HG02571 (cell line): ENCODE measurements at regions not wholly inside any gene's neighbourhood (a gene's known extent, or its start where the extent isn't known, plus 50 kb on each side); places are given as distances from the start of the nearest gene placed in this dataset.

Experiments used
- ATAC-seq: cut with Tn5 transposase; IDR thresholded peaks from one replicate; pipeline ENCODE4 v1.9.1; 2021; ENCODE audit warnings: mild to moderate bottlenecking, moderate library complexity; ENCODE audit not compliant: unreplicated experiment

- ATAC-seq = no peak
Measured at GRCh38 chr16:66290431-66290830, 76.1 kb upstream of the CDH5 start.

DNA sequence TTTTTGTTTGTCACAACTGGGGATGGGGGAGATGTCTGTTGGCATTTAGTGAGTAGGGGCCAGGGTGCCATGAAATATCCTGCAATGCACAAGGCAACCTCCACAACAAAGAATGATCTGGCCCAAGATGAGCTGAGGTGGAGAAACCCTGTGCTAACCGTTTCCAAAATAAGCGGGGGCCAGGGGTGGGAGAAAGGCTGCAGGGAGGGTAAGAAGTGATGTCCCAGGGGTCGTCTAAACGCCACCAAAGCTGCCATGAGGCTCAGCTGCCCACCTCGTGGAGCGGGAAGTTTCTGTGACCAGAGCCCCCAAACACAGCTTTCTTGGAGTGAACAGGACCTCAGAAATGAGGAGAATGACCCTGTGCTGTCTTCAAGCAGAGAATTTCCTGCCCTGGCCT lies 76.5 kb upstream of the CDH5 start:
- no peak for ATAC-seq

GRCh38 chr16:66289051-66289680 lies 77.3 kb upstream of the CDH5 start:
- ATAC-seq = no peak

DNA sequence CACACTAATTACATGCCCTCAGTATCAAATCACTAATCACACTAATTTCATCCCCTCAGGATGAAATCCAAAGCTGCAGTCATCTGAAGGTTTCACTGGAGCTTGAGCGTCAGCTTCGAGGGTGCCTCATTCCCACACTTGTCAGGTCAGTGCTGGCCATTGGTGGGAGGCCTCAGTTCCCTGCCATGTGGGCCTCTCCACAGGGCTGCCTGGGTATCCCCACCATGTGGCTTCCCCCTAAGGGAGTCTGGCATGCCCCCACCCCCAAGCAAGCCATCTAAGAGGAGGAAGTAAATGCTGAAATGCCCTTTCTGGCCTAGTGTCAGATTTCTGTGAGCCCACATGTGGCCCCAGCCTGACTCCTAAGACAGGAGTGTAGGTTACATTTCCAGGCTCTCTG lies 78.6 kb upstream of the CDH5 start:
- no peak for ATAC-seq

GRCh38 chr16:66287416-66287815 lies 79.1 kb upstream of the CDH5 start:
- no peak for ATAC-seq

DNA sequence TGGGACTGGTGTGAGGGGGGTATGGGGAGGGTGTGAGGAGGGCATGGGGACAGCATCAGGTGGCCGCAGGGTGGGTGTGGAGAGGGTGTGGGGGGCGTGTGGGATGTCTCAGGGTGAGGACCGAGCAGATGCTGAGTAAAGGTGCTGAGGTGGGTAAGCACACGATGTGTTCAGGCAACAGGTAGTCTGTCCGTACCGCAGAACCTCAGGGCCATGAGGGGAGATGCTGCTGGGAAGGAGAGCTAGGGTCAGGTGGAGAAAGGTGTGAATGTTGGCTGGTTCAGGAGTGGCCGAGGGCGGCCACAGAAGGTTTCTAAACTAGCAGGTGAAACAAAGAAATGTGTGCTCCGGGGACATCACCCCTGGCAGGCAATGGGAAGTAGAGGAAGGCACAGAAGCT lies 80.0 kb upstream of the CDH5 start:
- no peak for ATAC-seq

DNA sequence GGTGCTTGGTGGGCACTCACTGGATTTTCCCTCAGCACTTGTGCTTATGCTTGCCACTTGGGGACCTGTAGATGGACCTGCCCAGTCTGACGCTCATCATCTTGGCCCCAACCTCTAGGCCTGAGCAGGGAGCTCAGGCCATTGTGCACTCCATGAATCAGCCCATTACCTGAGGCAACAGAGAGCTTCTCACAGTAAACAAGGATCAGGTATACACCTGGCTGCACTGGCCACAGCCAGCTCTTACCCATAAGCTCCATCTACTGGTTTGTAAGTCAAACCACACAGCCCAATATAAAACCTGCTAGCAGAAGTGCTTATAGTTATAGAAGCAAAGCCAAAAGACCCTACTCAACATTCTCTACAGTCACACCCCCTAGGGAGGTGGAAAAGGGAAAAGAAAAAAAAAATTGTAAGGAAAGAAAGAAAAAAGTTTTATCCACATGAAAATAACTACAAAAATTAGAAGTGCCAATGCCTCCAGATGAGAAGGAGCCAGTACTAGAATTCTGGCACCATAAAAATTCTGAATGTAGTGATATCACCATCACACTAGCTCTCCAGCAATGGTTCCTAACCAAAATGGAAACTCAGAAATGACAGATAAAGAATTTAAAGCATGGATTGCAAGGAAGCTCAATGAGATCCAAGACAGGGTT lies 87.8 kb upstream of the CDH5 start:
- ATAC-seq = no peak

- no peak for ATAC-seq
Measured at GRCh38 chr16:66278111-66278531, 88.4 kb upstream of the CDH5 start.

- ATAC-seq = no peak
Measured at GRCh38 chr16:66277311-66278070, 89.0 kb upstream of the CDH5 start.

GRCh38 chr16:66275775-66276428 lies 90.6 kb upstream of the CDH5 start:
- no peak for ATAC-seq

- no peak for ATAC-seq
Measured at GRCh38 chr16:66274335-66275110, 92.0 kb upstream of the CDH5 start.

DNA sequence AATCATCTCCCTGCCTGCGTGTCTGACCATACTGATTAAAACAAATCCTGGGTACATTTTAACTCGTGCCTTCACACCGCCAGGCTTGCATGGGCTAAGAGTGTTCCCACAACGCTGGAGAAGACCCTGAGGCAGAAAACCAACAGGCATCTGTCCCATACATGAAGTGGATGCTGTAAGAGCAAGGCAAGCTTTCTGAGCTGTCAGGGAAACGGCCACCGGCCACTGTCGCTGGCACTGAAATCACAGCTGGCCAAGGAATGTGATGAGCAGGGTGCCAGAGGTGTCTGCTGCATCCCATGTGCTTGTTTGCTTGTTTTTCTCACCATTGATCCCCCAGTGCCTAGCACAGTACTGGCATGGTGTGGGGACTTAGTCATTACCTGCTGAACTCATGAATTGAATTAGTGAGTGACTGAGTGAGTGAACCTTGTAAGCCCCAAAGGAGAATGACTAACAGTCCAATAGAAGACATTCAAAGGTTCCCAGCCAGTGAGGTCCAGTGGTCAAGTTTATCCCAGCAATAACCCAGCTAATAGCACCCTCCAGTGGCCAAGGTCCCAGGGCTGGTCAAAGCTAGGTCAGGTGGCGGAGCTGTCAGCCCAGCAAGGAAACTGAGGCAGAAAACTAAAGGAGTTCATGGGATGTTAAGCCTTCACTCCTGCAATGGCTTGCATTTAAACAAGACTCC lies 92.7 kb upstream of the CDH5 start:
- no peak for ATAC-seq

DNA sequence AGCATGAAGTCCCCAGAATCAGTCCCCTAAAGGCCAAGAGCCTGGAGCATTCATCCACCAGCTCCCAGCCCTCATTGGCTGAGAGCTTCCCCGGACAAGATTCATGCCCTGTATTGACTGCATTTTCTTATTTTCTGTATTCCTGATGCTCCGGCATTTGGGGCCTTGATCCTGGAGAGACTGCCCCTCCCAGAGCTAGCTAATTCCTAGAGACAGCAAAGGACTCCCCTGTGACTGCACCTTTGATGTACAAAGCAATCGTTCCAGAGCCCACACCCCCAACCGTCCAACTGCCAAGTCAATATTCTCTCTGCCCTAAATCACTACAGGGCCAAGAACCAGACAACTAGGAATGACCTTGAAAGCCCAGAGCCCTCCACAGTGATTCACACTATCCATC lies 93.4 kb upstream of the CDH5 start:
- no peak for ATAC-seq

- no peak for ATAC-seq
Measured at GRCh38 chr16:66272461-66272860, 94.0 kb upstream of the CDH5 start.

DNA sequence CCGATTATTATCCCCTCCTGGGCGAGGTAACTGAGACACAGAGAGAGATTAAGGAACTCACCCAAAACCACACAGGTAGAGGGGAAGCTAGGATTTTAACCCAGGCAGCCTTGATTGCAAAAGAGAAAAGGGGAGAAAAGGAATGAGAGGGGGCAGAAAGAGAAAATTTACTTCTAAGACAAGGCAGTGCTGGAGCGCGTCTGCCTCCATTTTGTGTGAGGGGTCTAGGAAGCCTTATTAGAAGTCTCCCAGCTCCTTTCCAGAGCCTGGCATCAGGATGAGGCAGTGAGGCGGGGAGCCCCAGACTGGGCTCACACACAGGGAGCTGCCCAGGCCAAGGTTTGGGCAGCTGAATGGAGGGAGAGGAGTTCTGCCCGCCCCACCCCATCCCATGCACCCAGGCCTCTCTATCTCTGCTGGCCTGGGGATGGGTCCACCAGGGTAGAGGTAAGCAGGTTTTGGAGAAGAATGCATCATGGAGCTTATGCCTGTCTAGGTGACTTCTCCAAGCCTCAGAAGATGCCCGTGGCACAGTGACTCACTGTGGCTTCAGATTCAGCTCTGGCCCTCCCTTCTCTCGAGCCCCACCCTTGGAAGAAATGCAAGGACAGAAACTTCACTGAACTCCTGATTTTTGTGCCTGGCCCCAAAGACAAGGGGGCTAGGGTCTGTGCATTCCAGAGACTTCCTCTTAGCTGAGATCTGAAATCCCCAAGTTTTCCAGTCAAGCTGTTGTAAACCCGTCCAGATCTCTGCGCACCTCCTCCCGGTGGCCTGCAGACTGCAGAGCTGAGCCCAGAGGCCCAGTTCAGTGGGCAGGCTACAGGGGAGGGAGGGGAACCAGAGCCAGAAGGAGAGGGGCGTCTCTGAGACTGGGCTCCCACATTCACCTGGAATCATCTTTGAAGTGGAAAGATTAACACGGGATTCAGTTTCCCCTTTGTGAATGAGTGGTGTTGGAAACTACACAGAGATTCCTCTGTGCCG lies 95.1 kb upstream of the CDH5 start:
- no peak for ATAC-seq

DNA sequence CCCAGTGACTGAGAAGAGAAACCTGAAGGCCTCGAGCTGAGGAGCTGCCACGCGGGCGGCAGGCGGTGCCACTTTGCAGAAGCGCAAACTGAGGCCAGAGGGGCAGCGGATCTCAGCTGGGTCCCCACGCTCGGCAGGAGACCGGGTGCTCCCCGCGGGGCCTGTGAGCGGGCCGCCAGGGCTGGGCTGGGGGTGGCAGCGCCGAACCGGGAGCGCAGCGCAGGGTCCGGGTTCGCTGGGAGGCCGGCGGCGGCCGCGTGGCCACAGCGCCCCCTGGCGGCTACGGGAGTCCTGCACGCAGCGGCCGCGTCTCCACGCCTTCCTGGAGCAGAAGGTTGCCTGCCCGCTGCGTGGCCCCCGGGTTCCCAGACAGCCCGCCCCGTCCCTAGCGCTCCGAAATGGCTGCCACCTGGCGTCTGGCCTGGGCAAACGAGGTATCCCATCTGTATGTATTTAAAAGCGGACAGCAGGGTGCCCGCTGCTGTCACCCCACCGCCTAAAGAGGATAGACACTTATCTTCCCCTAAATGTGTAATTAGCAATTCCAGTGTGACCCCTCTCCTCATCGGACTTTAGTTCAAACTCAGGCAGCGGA lies 96.1 kb upstream of the CDH5 start:
- ATAC-seq = no peak

- no peak for ATAC-seq
Measured at GRCh38 chr16:66269617-66270332, 96.7 kb upstream of the CDH5 start.
